Progenitor cell of endocrine pancreas (in vitro differentiated cells): ENCODE measurements at regions not wholly inside any gene's neighbourhood (a gene's known extent, or its start where the extent isn't known, plus 50 kb on each side); places are given as distances from the start of the nearest gene placed in this dataset.

Source experiments
- DNase-seq: peaks from one replicate; pipeline ENCODE4 v3.0.0; 2021; ENCODE audit warnings: low spot score; ENCODE audit not compliant: unreplicated experiment
- H3K27ac Mint-ChIP-seq: 2 replicates; pipeline ENCODE4 v1.8.0; 2021; ENCODE audit warnings: mild to moderate bottlenecking, moderate library complexity, mixed read lengths
- H3K27me3 Mint-ChIP-seq: 2 replicates; pipeline ENCODE4 v1.8.0; 2021; ENCODE audit warnings: mixed read lengths
- H3K36me3 Mint-ChIP-seq: 2 replicates; pipeline ENCODE4 v1.8.0; 2022; ENCODE audit warnings: mixed read lengths; ENCODE audit not compliant: insufficient read depth
- H3K4me1 Mint-ChIP-seq: 2 replicates; pipeline ENCODE4 v1.8.0; 2021; ENCODE audit warnings: low read depth, mixed read lengths
- H3K4me3 Mint-ChIP-seq: 2 replicates; pipeline ENCODE4 v1.8.0; 2021; ENCODE audit warnings: low read depth, mild to moderate bottlenecking, moderate library complexity, mixed read lengths
- H3K9me3 Mint-ChIP-seq: 2 replicates; pipeline ENCODE4 v1.8.0; 2021; ENCODE audit warnings: low read depth, mixed read lengths
- CTCF ChIP-seq: fragments of 200-600 bp; sonication (generic); IDR thresholded peaks from one replicate; pipeline ENCODE4 v1.5.0; 2021; ENCODE audit warnings: antibody characterized with exemption, mild to moderate bottlenecking; ENCODE audit not compliant: unreplicated experiment

GRCh38 chr16:26197707-26198106 lies 505.9 kb downstream of the HS3ST4 start:
- H3K27ac Mint-ChIP-seq, result peak overlapping the region; percentile 35
- peaks cover 4% of the 10 kb centered on the region for H3K9me3 Mint-ChIP-seq
- H3K36me3 Mint-ChIP-seq, result no peaks in the 10 kb centered on the region
- no peak overlapping the region for H3K4me3 Mint-ChIP-seq
- peaks cover 12% of the 10 kb centered on the region for H3K27me3 Mint-ChIP-seq
- TF ChIP-seq CTCF, result no peak
- H3K4me1 Mint-ChIP-seq, result peaks cover 12% of the 10 kb centered on the region
- DNase-seq, result no peak

GRCh38 chr16:26198221-26198620 lies 506.5 kb downstream of the HS3ST4 start:
- Mint-ChIP-seq H3K9me3 (peaks cover 4% of the 10 kb centered on the region), H3K27ac (peak overlapping the region; percentile 38), H3K27me3 (peaks cover 12% of the 10 kb centered on the region), H3K4me1 (peaks cover 10% of the 10 kb centered on the region), H3K36me3 (no peaks in the 10 kb centered on the region), H3K4me3 (no peak overlapping the region)
- TF ChIP-seq CTCF, result no peak
- DNase-seq, result no peak

GRCh38 chr16:26204138-26204537 lies 512.4 kb downstream of the HS3ST4 start:
- Mint-ChIP-seq H3K27me3 (peaks cover 8% of the 10 kb centered on the region), H3K4me1 (peaks cover 3% of the 10 kb centered on the region), H3K4me3 (no peak overlapping the region), H3K9me3 (peaks cover 6% of the 10 kb centered on the region), H3K27ac (no peak overlapping the region), H3K36me3 (peaks cover 1% of the 10 kb centered on the region)
- DNase-seq, result no peak
- no peak for TF ChIP-seq CTCF

GRCh38 chr16:26211542-26211941 lies 519.8 kb downstream of the HS3ST4 start:
- H3K27ac Mint-ChIP-seq, result no peak overlapping the region
- no peak for DNase-seq
- H3K27me3 Mint-ChIP-seq, result peaks cover 3% of the 10 kb centered on the region

GRCh38 chr16:26212599-26212998 lies 520.8 kb downstream of the HS3ST4 start:
- no peak for TF ChIP-seq CTCF
- Mint-ChIP-seq H3K27ac (no peak overlapping the region), H3K4me1 (peaks cover 10% of the 10 kb centered on the region), H3K9me3 (peaks cover 6% of the 10 kb centered on the region), H3K4me3 (no peak overlapping the region), H3K27me3 (no peaks in the 10 kb centered on the region), H3K36me3 (peaks cover 1% of the 10 kb centered on the region)
- no peak for DNase-seq

More at GRCh38 chr16:26211542-26211941, 519.8 kb downstream of the HS3ST4 start:
- TF ChIP-seq CTCF, result no peak
- H3K36me3 Mint-ChIP-seq, result peaks cover 1% of the 10 kb centered on the region
- peaks cover 10% of the 10 kb centered on the region for H3K4me1 Mint-ChIP-seq
- no peak overlapping the region for H3K4me3 Mint-ChIP-seq
- H3K9me3 Mint-ChIP-seq, result peaks cover 6% of the 10 kb centered on the region
